Tibial nerve (tissue), 4 donors: ENCODE measurements at regions not wholly inside any gene's neighbourhood (a gene's known extent, or its start where the extent isn't known, plus 50 kb on each side); places are given as distances from the start of the nearest gene placed in this dataset.

Source experiments
- CTCF ChIP-seq, 5 experiments: fragments of 200-600 bp in 3 of 5; fragments of 450-650 bp in 2 of 5; sonication (generic) in 3 of 5; IDR thresholded peaks; one replicate each; pipeline ENCODE4 v1.5.1; 2016 to 2019; ENCODE audit warnings: antibody characterized with exemption in 5 of 5, mild to moderate bottlenecking in 3 of 5, moderate library complexity in 2 of 5
- EP300 ChIP-seq, 2 donors: sonication (generic); formaldehyde crosslinking; IDR thresholded peaks; one replicate each; pipeline ENCODE4 v1.6.1; 2017; ENCODE audit warnings: antibody characterized with exemption in 2 of 2, mild to moderate bottlenecking in 1 of 2
- POLR2A ChIP-seq, 2 donors: fragments of 450-650 bp; IDR thresholded peaks; one replicate each; pipeline ENCODE4 v1.6.1; 2017; ENCODE audit warnings: antibody characterized with exemption in 2 of 2, mild to moderate bottlenecking in 2 of 2, moderate library complexity in 2 of 2

GRCh38 chr7:156059369-156059768, 247.1 kb upstream of the SHH start:
- TF ChIP-seq CTCF (IDR thresholded peaks at IDR 0.05) (no peak), POLR2A (IDR thresholded peaks at IDR 0.05) (no peak), EP300 (IDR thresholded peaks at IDR 0.05) (no peak)
